Neural cell (in vitro differentiated cells): ENCODE measurements at regions not wholly inside any gene's neighbourhood (a gene's known extent, or its start where the extent isn't known, plus 50 kb on each side); places are given as distances from the start of the nearest gene placed in this dataset.

ENCODE experiments used
- H2AFZ ChIP-seq: fragments of 200-600, 300-800 bp; sonication (generic), shearing (Covaris generic); 2 replicates; pipeline ENCODE4 v1.6.0; 2014; ENCODE audit warnings: low read depth, mild to moderate bottlenecking, antibody characterized with exemption, low read length, moderate library complexity
- H3F3A ChIP-seq: fragments of 200-600 bp; shearing (Covaris generic); 2 replicates; pipeline ENCODE4 v1.6.1; 2016; ENCODE audit warnings: mild to moderate bottlenecking, moderate library complexity, mixed read lengths, antibody characterized with exemption, low read length; ENCODE audit not compliant: insufficient read depth, poor library complexity, severe bottlenecking
- H3K27ac ChIP-seq: fragments of 200-600, 300-800 bp; sonication (generic), shearing (Covaris generic); 2 replicates; pipeline ENCODE4 v1.5.1; 2014; ENCODE audit warnings: mild to moderate bottlenecking, low read length, moderate library complexity
- H3K27me3 ChIP-seq: fragments of 300-800, 200-600 bp; sonication (generic), shearing (Covaris generic); 2 replicates; pipeline ENCODE4 v1.6.0; 2014; ENCODE audit warnings: mild to moderate bottlenecking, low read depth, low read length, moderate library complexity; ENCODE audit not compliant: insufficient read depth
- H3K36me3 ChIP-seq: fragments of 300-800, 200-600 bp; sonication (generic), shearing (Covaris generic); 2 replicates; pipeline ENCODE4 v1.5.1; 2014; ENCODE audit warnings: mild to moderate bottlenecking, antibody characterized with exemption, low read length, moderate library complexity; ENCODE audit not compliant: insufficient read depth
- H3K4me2 ChIP-seq: fragments of 300-800, 200-600 bp; sonication (generic), shearing (Covaris generic); 2 replicates; pipeline ENCODE4 v1.6.0; 2014; ENCODE audit warnings: mild to moderate bottlenecking, low read length
- H3K4me3 ChIP-seq: fragments of 300-800, 200-600 bp; sonication (generic), shearing (Covaris generic); 2 replicates; pipeline ENCODE4 v1.5.1; 2014; ENCODE audit warnings: mild to moderate bottlenecking, low read length, moderate library complexity
- H3K79me2 ChIP-seq: fragments of 200-600 bp; shearing (Covaris generic); replicated peaks from 2 replicates; pipeline ENCODE4 v1.6.0; 2014; ENCODE audit warnings: mild to moderate bottlenecking, low read length, moderate library complexity; ENCODE audit not compliant: insufficient read depth
- H3K9ac ChIP-seq: fragments of 300-800, 200-600 bp; sonication (generic), shearing (Covaris generic); 2 replicates; pipeline ENCODE4 v1.6.1; 2016; ENCODE audit warnings: mild to moderate bottlenecking, low read length, mixed read lengths
- H3K9me2 ChIP-seq: fragments of 200-600 bp; shearing (Covaris generic); 2 replicates; pipeline ENCODE4 v1.6.1; 2016; ENCODE audit warnings: mild to moderate bottlenecking, low read length, mixed read lengths; ENCODE audit not compliant: insufficient read depth
- H3K9me3 ChIP-seq: fragments of 200-600, 300-800 bp; sonication (generic), shearing (Covaris generic); 2 replicates; pipeline ENCODE4 v1.6.1; 2016; ENCODE audit warnings: mild to moderate bottlenecking, mixed run types, low read length, moderate library complexity, mixed read lengths
- H4K20me1 ChIP-seq: fragments of 200-600 bp; shearing (Covaris generic); 2 replicates; pipeline ENCODE4 v1.6.1; 2016; ENCODE audit warnings: mild to moderate bottlenecking, mixed run types; ENCODE audit not compliant: insufficient read depth
- CTCF ChIP-seq: fragments of 450-650 bp; IDR thresholded peaks from 2 replicates; pipeline ENCODE4 v1.5.1; 2014; ENCODE audit warnings: antibody characterized with exemption, mild to moderate bottlenecking, moderate library complexity; ENCODE audit not compliant: poor library complexity, severe bottlenecking
- EP300 ChIP-seq: fragments of 450-650 bp; conservative IDR thresholded peaks from 2 replicates; pipeline ENCODE4 v1.6.1; 2014; ENCODE audit warnings: antibody characterized with exemption, mild to moderate bottlenecking, moderate library complexity; ENCODE audit not compliant: poor library complexity, severe bottlenecking
- EZH2 ChIP-seq: fragments of 200-600, 300-800 bp; shearing (Covaris generic), sonication (generic); IDR thresholded peaks from 2 replicates; pipeline ENCODE4 v1.6.1; 2014; ENCODE audit warnings: antibody characterized with exemption, low read length, borderline replicate concordance, mild to moderate bottlenecking; ENCODE audit not compliant: insufficient read depth, poor library complexity, severe bottlenecking
- MXI1 ChIP-seq: fragments of 450-650 bp; conservative IDR thresholded peaks from 2 replicates; pipeline ENCODE4 v1.6.1; 2014; ENCODE audit warnings: antibody characterized with exemption, mild to moderate bottlenecking; ENCODE audit not compliant: poor library complexity, severe bottlenecking
- POLR2AphosphoS5 ChIP-seq: IDR thresholded peaks from 2 replicates; pipeline ENCODE4 v1.6.1; 2012
- RAD21 ChIP-seq: fragments of 450-650 bp; conservative IDR thresholded peaks from 2 replicates; pipeline ENCODE4 v1.6.1; 2014; ENCODE audit warnings: antibody characterized with exemption, mild to moderate bottlenecking, moderate library complexity
- REST ChIP-seq: IDR thresholded peaks from 2 replicates; pipeline ENCODE4 v1.6.1; 2012; ENCODE audit warnings: borderline replicate concordance
- SMC3 ChIP-seq: fragments of 450-650 bp; conservative IDR thresholded peaks from 2 replicates; pipeline ENCODE4 v1.6.1; 2014; ENCODE audit warnings: antibody characterized with exemption, mild to moderate bottlenecking, moderate library complexity; ENCODE audit not compliant: poor library complexity
- TAF1 ChIP-seq: IDR thresholded peaks from 2 replicates; pipeline ENCODE4 v1.6.1; 2012; ENCODE audit warnings: low read depth

- Histone ChIP-seq H3K36me3 (no peaks in the 10 kb centered on the region), H3F3A (no peaks in the 10 kb centered on the region), H3K9me2 (no peaks in the 10 kb centered on the region), H3K9me3 (no peaks in the 10 kb centered on the region), H3K4me3 (no peak overlapping the region), H3K27ac (no peak overlapping the region), H3K4me2 (no peak overlapping the region), H3K79me2 (no peaks in the 10 kb centered on the region), H3K27me3 (no peaks in the 10 kb centered on the region), H3K9ac (no peak overlapping the region), H2AFZ (no peak overlapping the region), H4K20me1 (no peaks in the 10 kb centered on the region)
- TF ChIP-seq EZH2 (no peak), MXI1 (no peak), CTCF (no peak), RAD21 (no peak), SMC3 (no peak), EP300 (no peak), REST (no peak), POLR2AphosphoS5 (no peak), TAF1 (no peak)
These were observed 337.8 kb upstream of the DAB1 start for GRCh38 chr1:57761628-57762027.

- no peak overlapping the region for H3K4me3 ChIP-seq
- no peak for TF ChIP-seq REST
- no peak for TF ChIP-seq EZH2
- no peak for TF ChIP-seq SMC3
- TF ChIP-seq RAD21: no peak
- no peak for TF ChIP-seq POLR2AphosphoS5
- no peak for TF ChIP-seq TAF1
- TF ChIP-seq CTCF: no peak
- no peak for TF ChIP-seq MXI1
- no peak overlapping the region for H3K9ac ChIP-seq
- H3K27me3 ChIP-seq: no peaks in the 10 kb centered on the region
- no peaks in the 10 kb centered on the region for H3F3A ChIP-seq
- H3K27ac ChIP-seq: no peak overlapping the region
- H3K4me2 ChIP-seq: no peak overlapping the region
- H3K9me2 ChIP-seq: no peaks in the 10 kb centered on the region
- H4K20me1 ChIP-seq: no peaks in the 10 kb centered on the region
- no peaks in the 10 kb centered on the region for H3K79me2 ChIP-seq
- H2AFZ ChIP-seq: no peak overlapping the region
- no peaks in the 10 kb centered on the region for H3K9me3 ChIP-seq
- H3K36me3 ChIP-seq: no peaks in the 10 kb centered on the region
These were observed 329.0 kb upstream of the DAB1 start for GRCh38 chr1:57752843-57753242.
